AG09319 (cell line): ENCODE measurements at regions not wholly inside any gene's neighbourhood (a gene's known extent, or its start where the extent isn't known, plus 50 kb on each side); places are given as distances from the start of the nearest gene placed in this dataset.
A peak's percentile ranks its signal among the peaks of the same experiment; 100 is the strongest.

Experiments
- DNase-seq: peaks from one replicate; pipeline ENCODE4 v3.0.0-alpha.2; 2010; ENCODE audit warnings: low read depth; ENCODE audit errors: extremely low read depth
- TF ChIP-seq, protein P1 (sequence below): IDR thresholded peaks from 2 replicates; pipeline ENCODE4 v1.5.1; 2011; ENCODE audit warnings: low read depth, mild to moderate bottlenecking, inconsistent platforms, low read length, moderate library complexity

DNA sequence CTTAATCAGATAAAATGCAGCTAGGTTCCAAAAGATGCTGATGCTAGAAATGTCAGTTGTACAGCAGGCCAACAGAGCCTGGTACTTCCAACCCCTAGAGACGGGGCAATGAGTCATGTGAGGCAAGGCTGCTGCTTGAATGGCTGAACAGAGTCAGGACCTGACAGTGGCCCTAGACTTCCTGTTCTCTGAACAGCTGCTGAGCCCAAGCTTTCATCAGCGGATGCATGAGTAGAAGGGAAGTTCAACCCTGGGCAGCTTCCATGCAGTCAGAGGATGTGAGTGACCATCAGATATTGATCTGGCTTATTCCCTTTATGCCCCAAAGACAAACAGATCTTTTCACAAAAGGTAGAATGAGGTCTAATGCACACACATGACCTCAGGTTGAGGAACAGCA is 282.9 kb upstream of the COL8A1 start:
- TF ChIP-seq, protein P1, sequence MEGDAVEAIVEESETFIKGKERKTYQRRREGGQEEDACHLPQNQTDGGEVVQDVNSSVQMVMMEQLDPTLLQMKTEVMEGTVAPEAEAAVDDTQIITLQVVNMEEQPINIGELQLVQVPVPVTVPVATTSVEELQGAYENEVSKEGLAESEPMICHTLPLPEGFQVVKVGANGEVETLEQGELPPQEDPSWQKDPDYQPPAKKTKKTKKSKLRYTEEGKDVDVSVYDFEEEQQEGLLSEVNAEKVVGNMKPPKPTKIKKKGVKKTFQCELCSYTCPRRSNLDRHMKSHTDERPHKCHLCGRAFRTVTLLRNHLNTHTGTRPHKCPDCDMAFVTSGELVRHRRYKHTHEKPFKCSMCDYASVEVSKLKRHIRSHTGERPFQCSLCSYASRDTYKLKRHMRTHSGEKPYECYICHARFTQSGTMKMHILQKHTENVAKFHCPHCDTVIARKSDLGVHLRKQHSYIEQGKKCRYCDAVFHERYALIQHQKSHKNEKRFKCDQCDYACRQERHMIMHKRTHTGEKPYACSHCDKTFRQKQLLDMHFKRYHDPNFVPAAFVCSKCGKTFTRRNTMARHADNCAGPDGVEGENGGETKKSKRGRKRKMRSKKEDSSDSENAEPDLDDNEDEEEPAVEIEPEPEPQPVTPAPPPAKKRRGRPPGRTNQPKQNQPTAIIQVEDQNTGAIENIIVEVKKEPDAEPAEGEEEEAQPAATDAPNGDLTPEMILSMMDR = no peak
- no peak for DNase-seq

DNA sequence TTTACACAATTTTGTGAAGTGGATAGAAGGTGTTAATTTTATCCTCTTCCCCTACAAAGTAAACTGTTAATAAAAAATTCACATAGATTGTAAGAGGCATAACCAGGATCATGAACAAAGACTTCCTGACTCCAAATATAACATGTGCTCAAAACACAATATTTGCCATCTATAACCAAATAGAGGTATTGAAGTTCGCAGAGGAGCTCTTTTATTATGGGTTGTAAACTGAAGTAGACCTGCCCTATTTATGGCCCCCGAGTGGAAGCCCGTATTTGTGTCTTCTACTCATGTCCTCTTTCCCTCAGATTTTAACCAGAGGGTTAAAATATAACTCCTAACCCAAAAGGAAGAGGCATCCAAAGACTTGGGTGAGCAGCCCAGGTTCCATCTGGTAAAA is 285.6 kb upstream of the COL8A1 start:
- DNase-seq = no peak
- TF ChIP-seq, protein P1 = no peak

DNA sequence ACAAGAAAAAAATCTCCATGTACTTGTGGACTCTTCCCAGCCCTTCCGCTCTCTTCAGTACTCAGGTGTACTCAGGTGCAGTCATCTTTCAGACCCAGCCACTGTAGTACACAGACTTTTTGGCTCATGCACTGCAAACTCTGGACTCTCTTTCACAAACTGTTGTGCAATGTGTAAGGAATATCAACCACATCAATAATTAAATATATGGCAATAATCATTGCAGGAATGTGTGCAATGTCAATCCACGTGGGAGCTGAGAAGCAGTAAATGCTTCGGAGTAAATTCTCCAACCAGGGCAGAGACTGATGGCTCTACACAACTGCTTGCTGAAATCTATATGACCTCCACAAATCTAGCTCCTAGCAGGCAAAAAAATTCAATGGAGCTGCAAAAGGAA is 287.3 kb upstream of the COL8A1 start:
- TF ChIP-seq, protein P1 = no peak
- DNase-seq = peak; percentile 14

DNA sequence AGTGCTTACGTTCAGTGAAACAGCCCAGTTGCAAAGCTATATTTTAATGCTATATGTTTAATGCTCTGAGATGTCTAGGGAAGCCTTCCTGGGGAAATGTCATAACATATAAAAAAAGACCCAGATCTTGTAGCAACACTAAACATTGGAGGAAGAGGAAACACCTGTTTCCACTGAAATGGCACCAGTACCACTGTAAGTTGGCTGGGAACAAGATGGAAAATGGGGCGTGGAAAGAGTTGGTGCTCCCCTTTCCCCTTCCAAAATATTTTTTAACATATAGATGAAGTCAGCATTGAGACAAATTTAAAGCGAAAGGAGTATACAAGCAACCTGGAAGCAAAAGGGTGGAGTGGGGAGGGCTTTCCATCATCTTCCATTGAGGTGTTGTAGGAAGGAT is 289.9 kb upstream of the COL8A1 start:
- DNase-seq = no peak
- TF ChIP-seq, protein P1 = no peak

DNA sequence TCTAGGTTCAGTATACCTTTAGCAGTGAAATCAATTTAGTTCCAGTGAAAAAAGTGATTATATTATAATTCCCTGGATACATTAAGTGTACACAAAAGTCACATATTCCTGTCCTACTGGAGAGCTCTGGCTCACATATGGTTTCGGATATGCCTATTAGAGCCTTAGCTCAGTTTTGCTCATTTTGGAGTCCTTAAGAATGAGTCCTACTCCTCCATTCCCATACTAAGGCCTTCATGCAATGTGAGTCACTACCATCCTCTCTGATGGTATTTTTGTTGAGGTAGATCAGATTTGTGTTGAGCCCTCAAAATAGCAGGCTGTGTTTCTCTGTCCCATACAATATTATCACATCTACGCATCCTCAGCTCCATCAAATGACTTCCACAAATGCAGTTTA is 294.2 kb upstream of the COL8A1 start:
- TF ChIP-seq, protein P1 = no peak
- no peak for DNase-seq

DNA sequence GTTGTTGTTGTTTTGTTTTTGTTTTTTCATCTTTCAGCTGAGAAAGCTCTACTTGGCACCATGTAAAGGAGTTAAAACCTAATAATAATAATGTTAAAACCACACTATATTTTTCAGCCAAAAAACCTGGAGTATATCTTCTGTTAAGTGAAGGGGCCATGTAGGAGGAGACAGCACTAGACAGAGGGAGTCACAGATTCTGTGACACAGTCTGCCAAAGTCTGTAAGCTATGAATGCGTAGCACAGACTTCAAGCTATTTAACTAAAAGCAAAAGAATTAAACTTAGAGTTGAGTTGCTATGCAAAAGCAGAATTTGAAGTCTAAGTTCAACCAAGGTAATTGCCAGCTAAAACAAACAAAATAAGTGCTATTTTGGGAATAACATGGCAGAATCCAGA is 296.0 kb upstream of the COL8A1 start:
- TF ChIP-seq, protein P1 = no peak
- DNase-seq = no peak

DNA sequence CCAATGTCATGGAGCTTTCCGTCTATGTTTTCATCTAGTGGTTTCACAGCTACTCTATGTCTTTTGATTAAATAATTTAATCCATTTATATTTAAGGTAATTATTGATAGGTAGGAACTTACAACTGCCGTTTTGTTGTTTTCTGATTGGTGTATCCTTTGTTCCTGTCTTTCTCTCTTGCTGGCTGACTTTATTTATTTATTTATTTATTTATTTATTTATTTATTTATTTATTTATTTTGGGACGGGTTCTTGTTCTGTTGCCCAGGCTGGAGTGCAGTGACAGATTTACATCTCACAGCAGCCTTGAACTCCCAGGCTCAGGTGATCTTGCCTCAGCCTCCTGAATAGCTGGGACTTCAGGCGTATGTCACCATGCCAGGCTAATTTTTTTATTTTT is 299.2 kb upstream of the COL8A1 start:
- TF ChIP-seq, protein P1 = no peak
- no peak for DNase-seq

DNA sequence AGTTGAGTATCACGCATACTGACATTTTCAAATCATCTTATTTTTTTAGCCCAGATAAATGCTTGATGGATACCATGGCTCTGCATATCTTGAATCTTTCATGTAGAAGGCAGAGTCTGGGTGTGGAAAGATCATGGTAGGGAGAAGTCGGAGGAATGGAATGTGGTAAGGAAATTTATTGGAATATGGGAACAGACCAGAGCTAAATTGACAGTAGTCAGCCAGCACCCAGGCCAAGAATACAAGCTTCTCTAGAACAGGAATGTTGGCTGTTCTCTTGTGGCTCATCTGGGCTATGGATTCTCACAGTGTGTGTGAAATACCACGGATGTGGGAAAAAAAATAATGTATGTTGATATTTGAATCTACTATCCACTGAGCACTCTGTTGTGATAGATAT is 305.7 kb upstream of the COL8A1 start:
- DNase-seq = no peak
- TF ChIP-seq, protein P1 = no peak
